HG03045 (cell line): ENCODE measurements at regions not wholly inside any gene's neighbourhood (a gene's known extent, or its start where the extent isn't known, plus 50 kb on each side); places are given as distances from the start of the nearest gene placed in this dataset.

Source experiments
- ATAC-seq: cut with Tn5 transposase; IDR thresholded peaks from one replicate; pipeline ENCODE4 v1.9.1; 2021; ENCODE audit warnings: mild to moderate bottlenecking, moderate library complexity; ENCODE audit not compliant: unreplicated experiment

DNA sequence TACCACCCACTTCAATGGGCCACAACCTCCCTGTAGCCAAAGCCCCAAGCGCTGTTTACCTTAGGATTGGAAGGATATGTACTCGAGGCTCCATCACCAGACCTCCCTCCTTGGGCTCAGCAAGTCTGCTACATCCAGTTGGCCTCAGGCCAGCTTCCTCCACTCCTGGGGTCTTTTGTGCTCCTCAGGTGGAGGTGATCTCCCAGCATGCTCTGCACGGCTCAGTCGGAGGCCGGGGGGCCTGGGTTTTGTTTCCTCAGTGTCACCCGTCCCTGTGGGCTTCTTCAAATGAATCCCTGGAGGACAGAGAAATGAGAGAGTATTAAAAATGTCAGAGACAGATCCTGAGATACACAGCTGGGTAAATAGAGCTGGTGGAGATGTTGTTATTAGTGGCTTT lies 723.1 kb upstream of the TBX3 start:
- no peak for ATAC-seq

DNA sequence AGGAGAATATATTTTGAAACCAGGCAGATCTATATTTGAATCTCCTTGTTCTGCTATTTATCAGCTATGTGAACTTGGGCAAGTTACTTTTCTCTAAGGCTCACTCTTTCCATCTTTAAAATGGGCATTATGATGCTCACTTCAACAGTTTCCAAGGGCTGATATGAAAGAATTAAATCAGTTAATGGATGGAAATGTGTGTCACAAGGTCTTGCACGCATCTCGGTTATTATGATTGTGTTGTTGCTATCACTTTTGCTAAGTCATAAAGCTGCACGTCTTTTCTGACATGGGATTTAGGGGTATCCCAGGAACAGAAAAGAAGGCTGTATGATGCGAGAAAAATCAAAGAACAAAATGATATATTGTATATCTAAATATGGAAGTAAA lies 721.5 kb upstream of the TBX3 start:
- ATAC-seq, result no peak

DNA sequence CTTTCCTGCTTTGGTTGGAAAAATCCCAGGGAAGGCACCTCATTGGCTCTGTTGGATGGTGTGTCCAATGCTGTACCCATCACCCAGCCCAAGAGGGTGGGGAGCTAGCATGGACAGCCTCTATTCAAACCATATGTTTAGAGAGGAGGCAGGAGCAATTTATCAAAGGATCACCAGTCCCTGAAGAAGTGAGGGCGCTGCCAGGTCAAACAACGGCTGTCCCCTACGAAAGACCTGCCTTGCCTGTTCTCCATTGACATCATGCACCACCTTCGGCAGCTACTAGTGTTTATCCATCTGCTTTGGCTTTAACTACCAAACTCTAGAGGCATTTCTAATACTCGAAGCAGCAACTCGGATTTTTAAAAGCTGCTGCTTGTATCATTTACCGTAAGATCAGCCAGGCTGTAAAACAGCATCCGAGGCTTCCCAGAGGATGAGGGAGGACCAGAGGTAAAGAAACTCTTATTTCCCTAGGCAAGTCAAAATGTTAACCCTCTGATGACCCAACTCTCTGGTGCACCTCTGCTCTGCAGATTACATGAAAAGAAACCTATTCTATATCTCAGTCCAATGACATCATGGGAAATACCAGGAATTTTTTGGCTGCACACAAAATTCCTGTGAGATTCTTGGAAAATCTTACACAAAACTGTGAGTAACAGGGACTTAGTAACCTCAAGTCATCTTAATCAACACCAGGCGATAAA lies 720.9 kb upstream of the TBX3 start:
- ATAC-seq, result no peak

DNA sequence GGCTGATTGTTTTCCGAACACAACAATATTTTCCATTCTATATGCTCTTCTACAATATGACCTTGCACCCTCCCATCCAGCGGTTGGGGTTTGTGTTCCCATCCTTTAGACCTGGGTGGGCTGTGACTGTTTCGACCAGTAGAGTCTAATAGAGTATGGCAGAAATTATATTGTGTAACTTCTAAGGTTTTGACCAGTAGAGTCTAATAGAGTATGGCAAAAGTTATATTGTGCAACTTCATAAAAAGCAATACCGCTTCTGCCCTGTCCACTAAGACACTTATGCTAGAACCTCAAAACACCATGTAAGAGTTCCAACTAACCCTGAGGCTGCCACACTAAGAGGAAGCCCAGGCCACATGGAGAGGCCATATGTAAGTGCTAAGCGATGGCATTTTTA lies 719.7 kb upstream of the TBX3 start:
- ATAC-seq, result no peak

DNA sequence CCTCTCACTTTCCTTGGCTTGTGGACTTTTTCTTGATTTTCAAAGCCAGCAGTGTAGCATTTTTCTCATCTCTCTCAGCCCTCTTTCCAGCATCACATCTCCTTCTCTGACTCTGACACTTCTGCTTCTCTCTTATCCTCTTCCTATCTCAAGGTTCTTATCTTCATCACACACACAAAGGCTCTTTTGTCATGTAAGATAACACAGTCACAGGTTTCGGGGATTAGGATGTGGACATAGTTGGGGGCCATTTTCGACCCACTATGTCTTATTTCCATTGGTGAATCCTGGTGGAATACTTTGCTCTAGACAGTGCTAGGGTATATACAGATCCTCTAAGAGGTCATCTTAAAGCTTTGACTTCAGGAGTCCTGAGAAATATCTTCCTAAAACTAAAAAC lies 719.3 kb upstream of the TBX3 start:
- ATAC-seq, result no peak

DNA sequence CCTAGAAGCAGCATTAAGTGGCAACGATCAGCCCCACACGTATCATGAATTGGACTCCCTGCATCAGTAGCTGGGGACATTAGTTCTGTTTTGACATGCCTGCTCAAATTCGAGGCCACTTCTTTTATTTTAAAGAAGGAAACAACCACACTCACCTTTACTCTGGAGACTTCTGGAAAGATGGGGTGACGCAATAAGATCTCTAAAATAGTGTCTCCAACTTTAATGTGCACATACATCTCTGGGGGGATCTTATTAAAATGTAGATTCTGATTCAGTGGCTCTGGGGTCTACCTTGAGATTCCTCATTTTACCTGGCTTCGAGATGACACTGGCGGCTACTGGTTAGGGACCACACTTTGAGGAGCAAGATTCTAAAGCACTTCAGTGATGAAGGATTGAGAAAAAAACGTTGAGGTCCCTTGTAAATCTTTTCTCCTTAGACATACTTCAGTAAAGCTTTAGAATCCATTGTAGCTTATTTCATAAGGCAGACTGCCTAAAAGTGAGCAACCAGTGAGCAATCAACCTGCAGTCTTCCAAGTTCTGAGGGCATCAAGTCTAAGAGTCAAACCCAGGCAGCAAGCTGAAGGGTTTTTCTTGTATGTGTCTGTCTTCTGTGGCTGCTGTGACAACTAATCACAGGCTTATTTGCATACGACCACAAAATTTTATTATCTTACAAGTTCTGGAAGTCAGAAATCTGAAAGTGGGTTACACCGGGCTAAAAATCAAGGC lies 718.6 kb upstream of the TBX3 start:
- ATAC-seq, result no peak

DNA sequence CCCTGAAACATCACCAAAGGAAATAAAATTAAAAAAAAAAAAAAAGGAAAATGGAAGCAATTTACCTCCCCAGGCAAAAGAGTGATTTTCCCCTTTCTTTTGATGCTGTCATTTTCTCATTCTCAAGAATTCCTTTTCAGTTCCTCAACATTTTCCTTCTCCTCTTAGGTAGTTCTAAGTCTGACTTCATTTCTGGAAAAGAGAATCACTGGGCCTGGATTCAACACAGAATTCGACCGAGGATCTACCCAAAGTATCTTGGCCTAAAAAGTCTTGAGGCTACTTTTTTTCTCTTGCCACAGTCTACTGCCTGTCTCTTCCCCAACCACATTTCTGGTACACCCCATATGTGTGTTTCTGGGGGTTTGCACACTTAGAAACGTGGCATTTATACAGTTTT lies 717.8 kb upstream of the TBX3 start:
- no peak for ATAC-seq

DNA sequence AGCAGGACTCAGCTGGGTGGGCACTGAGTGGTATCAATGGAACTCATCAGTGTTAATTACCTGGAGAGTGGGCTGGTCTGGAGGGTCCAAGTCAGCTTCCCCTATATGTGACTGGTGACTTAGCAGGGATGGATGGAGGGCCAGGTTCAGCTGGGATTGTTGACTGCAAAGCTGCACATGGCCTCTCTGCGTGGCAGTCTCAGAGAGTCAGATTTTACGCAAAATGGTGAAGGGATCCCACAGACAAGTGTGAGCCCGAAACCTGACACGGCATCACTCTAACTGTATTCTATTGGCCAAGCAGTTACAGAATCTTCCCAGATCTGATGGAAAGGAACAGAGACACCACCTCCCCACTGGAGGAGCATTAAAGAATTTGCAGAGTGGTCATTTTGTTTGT lies 716.0 kb upstream of the TBX3 start:
- no peak for ATAC-seq

DNA sequence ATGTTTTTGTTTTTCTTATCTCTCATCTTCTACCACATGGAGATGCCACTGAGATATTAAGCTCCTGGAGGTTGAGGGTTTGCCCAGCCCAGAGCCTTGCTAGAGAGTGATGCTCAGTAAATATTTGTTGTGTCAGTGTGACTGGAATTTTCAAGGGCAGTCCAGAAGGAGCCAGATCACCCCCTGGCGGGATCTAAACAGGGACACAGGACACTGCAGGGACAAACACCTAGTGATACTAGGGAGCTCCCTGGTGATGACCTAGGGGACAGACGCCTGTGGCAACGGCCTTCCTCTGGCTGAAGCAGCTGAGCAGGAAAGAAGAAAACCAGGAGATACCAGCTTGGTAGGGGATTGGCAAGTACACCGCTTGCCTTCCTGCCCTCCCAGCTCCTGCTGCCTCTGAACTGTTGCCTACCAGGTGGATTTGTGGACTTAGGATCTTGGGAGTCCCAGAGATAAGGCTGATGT lies 714.4 kb upstream of the TBX3 start:
- ATAC-seq, result no peak

DNA sequence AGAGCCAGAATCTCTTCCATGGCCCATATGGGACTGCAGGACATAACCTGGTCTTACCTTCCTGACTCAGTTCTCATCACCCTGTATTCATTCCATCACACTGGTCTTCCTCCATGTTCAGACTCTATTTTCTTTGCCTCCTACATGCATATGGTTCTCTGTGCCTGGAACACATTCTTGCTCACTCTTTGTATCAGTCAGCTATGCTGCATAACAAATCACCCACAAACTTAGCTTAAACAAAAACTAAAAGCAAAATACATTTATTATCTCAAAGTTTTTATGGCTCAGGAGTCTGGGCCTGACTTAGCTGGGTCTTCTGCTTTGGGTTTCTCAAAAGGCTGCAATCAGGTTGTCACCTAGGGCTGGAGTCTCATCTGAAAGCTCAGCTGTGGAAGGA lies 712.6 kb upstream of the TBX3 start:
- no peak for ATAC-seq

DNA sequence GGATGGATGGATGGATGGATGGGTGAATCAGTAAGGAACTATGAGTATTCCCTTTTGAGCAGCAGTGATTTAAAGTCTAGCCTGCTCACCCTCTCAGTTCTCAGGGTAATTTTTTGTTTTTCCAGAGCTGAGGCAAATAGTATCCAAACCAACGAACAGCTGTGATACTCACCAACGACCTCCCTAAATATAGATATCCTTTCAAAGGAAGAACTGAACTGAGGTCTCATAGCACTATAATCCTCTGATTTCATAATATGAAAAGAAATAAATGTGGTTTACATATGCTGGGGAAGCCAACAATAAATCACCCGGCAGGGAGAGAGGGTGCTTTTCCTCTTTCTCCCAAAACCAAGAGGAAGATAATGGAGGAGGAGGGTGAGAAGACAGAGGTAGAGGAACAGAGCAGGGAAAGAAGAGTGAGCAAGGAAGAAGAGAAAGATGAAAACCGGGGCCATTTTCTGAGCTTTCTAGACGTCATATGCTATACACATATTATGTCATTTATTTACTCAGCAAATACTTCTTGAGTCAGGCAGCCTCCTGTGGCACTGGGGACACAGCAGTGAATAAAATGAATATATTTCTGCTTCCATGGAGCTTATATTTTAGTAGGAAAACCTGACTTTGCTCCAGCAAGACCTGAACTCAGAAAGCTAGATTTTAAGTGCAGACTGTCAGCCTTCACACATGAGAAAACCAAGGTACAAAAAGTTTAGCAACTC lies 710.7 kb upstream of the TBX3 start:
- no peak for ATAC-seq

DNA sequence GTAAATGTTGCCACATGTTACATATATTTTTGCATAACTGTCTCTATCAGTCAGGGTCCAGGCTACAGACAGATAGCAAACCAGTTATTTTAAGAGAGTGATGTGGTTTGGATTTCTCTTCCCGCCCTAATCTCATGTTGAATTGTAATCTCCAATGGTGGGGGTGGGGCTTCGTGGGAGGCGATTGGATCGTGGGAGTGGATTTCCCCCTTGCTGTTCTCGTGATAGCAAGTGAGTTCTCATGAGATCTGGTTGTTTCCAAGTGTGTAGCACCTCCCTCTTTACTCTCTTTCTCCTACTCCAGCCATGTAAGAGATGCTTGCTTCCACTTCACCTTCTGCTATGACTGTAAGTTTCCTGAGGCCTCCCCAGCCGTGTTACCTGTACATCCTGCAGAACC lies 704.2 kb upstream of the TBX3 start:
- ATAC-seq, result no peak

DNA sequence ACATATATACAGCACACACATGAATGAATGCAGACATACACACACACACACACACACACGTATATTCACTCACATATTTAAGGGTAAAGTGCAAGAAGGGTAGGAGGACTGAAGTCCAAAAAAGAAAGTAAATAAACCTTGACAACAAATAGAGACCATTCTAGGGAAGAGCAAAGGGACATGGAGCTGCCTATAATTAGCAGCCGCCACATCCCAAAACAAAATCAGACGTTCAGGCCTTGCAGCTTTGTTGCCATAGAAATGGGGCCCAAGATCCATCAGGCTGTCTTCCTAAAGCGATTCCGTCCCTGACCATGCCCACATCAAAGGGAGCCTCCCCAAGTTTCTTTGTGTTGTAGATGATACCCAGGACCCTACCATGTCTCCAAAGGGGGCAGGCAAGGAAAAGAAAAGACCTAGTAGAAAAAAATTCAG lies 703.5 kb upstream of the TBX3 start:
- no peak for ATAC-seq

DNA sequence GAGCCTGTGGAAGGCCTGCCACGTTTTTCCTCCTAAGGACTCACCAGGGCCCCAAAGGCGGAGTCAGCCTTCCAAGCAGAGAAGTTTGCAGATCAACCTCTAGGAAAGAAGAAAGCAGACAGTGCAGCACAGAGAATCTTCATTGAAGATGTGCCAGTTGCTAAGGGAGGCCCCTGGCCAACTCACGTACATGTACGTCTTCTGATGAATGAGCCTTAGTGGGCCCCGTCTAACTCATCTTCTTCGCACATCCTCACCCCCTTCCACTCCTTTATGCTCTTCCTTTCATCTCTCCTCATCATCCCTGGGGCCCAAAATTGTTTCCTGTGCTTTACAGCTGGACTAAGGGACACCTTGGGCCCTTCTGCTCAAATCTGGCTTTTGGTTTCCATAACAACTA lies 703.0 kb upstream of the TBX3 start:
- no peak for ATAC-seq

DNA sequence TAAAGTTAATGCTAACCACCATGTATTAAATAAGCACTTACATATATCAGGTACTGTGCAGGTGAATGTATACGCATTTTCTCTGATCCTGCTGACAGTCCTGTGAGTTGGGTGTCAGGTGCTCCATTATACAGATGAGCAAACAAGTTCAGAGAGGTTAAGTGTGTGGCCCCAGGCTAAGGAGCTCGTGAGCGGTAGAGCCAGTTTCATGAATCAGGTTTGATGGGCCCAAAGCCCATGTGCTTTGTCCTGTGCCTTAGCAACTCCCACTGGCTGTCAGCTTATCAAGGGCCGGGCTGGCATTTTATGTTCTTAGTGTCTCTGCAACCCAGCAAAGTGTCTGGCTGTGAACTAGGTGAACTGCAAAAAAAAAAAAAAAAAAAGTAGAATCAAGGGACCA lies 701.2 kb upstream of the TBX3 start:
- ATAC-seq, result no peak

DNA sequence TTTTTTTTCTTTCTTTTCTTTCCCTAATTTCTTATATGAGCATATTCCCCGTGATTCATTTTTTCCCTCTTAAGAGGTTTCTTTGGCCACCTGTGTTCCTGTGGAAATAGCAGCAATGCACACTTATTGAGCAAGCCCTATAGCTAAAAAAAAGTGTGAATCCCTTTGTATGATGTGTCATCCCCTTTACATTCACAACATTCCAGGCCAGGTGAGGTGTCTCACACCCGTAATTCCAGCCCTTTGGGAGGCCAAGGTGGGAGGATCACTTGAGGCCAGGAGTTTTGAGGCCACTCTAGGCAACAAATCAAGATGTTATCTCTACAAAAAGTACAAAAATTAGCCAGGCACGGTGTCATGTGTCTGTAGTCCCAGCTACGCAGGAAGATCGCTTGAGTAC lies 700.4 kb upstream of the TBX3 start:
- no peak for ATAC-seq

DNA sequence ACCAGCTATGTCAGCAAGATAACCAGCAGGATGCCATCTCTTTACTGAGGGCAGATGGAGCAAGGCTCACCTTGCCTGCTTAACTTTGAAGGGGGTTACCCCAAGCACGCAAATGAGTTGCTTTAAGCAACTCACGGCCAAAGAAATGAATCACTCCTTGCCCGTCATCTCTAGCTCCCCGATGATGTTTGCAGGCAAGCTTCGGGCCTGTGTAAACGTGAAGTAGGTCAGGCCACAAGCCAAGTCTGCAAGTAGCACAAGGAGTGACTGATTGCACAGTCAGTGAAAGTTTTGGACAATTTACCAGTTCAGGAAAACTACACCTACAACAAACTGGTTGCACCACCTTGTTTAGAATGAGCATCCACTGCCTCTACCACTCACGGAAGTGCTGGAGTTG lies 699.7 kb upstream of the TBX3 start:
- no peak for ATAC-seq

DNA sequence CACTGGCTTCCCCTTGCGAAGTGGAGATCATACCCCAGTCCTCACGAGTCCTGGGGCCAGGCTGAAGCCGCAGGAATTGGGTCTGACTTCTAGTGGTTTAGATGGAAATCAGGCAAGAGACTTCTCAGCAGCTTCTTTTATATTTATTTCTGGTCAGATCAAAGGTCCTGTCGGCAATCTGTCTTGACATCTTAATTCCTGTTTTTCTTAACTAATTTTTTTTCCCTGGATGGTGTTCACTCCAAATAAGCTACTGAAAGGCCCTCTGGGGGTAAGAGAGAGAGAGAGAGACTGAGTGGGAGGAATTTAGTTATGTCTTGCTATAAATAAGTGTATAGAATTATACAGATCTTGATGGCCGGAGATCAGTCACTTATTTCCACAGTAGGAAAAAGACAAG lies 698.7 kb upstream of the TBX3 start:
- ATAC-seq, result no peak

DNA sequence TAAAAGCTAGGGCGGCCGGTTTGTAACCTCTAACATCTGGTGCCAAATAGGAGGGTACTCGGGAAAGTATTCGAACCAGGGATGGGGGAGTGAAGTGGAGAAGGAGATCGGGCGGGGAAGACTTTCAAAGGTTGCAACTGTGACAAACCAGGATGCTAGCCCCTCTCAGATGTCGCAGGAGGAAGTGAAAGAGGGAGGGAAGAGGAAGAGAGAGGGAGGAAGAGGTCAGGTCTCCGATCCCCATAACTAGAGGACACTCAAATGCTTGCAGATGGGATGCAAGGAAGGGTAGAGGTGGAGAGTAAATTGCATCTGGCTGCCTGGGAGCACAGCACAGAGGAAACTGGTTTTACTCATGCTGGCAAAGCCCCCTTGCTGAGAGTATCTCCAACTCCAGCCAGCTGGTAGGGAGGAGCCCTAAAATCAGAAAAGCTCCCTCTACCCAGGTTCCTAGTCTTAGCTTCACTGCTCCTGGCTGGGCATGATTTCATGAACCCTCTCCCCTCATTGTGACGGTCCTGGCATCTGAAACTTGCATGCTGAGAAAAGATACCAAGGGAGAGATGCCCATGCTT lies 696.7 kb upstream of the TBX3 start:
- ATAC-seq, result no peak

DNA sequence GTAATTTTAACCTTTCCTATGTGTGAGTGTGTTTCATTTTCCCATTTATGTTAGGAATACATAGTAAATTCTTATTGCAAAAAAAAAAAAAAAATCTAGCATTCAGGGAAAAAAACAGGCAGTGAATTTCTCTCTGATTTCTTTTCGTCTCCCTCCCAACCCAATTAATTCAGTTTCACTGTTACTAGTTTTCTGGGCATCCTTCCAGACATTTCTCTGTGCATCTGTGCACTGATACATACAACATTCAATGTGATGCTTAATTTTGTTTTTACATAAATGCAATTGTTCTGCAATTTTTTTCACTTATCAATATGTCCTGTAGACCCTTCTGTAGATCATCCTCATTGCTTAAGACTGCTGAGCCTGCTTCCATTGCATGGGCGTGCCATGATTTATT lies 694.3 kb upstream of the TBX3 start:
- ATAC-seq, result no peak

DNA sequence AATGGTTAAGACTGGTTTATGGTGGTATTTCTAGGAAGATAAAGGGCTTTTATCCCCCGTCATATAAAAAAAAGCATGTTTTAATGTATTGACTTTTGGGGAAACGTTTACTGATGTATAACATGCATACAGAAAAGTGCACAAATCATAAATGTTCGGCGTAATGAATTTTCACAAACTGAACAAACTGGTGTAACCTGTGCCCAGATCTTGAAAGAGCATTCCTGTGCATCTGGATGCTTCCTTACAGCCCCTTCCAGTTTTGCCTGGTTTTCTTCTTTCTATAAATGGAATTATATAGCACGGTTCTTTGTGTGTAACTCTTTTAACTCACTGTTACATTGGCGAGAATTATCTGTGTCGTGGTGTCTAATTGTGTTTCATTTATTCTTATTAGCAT lies 693.8 kb upstream of the TBX3 start:
- ATAC-seq, result no peak

DNA sequence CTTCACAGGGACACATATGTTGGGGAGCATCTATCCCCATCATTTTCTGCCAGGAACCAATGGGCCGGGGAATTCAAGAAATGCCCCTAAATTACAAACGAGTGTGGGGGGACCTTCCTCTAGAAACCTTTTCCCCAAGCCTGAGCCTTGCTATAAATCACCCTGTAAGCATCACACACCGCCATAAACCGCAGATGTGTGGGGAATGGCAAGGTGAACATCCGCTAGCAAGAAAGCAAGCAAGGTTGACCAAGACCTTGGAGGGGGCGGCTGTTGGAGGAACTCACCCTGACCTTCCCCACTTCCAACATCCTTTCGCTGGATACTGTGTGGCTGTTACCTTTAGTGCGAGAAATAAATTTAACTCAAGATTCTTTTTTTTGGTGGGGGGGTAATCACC lies 693.3 kb upstream of the TBX3 start:
- ATAC-seq, result no peak
